ENCODE measurements at regions not wholly inside any gene's neighbourhood (a gene's known extent, or its start where the extent isn't known, plus 50 kb on each side); places are given as distances from the start of the nearest gene placed in this dataset.

DNA sequence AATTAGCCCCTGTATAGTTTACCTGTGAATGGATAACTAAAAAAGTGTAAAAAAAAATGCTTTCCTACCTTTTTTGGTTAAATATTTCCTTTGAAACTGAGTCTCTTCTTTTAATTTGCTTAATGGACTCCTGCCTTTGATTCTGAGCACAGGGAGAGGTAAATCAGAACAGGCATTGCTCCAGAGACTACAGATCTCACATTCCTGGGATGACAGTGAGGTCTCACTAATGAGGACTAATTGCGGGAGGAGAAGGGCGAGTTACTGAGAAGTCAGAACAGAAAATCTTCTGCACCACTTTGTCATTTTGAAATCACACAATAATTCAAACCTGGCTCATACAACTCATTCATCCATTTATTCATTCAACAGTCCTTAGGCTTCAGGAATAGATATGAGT, 437.0 kb upstream of the ASIC2 start:
- TF ChIP-seq, protein P1, sequence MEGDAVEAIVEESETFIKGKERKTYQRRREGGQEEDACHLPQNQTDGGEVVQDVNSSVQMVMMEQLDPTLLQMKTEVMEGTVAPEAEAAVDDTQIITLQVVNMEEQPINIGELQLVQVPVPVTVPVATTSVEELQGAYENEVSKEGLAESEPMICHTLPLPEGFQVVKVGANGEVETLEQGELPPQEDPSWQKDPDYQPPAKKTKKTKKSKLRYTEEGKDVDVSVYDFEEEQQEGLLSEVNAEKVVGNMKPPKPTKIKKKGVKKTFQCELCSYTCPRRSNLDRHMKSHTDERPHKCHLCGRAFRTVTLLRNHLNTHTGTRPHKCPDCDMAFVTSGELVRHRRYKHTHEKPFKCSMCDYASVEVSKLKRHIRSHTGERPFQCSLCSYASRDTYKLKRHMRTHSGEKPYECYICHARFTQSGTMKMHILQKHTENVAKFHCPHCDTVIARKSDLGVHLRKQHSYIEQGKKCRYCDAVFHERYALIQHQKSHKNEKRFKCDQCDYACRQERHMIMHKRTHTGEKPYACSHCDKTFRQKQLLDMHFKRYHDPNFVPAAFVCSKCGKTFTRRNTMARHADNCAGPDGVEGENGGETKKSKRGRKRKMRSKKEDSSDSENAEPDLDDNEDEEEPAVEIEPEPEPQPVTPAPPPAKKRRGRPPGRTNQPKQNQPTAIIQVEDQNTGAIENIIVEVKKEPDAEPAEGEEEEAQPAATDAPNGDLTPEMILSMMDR (IDR thresholded peaks at IDR 0.05; ENCODE audit: partially characterized antibody, unreplicated experiment) = no peak
- H3K27ac Mint-ChIP-seq (ENCODE audit: unreplicated experiment) = no peak overlapping the region
- H3K36me3 Mint-ChIP-seq (ENCODE audit: unreplicated experiment) = no peaks in the 10 kb centered on the region
- H3K4me1 Mint-ChIP-seq (ENCODE audit: low read depth, unreplicated experiment) = no peaks in the 10 kb centered on the region
- H3K27me3 Mint-ChIP-seq (ENCODE audit: unreplicated experiment) = peaks cover 2% of the 10 kb centered on the region
- no peak overlapping the region for H3K4me3 Mint-ChIP-seq (ENCODE audit: unreplicated experiment)
- H3K9me3 Mint-ChIP-seq (ENCODE audit: unreplicated experiment) = no peaks in the 10 kb centered on the region
- DNase-seq = no peak

GRCh38 chr17:33732116-33732515, 439.0 kb upstream of the ASIC2 start:
- no peaks in the 10 kb centered on the region for H3K9me3 Mint-ChIP-seq (ENCODE audit: unreplicated experiment)
- no peak overlapping the region for H3K27ac Mint-ChIP-seq (ENCODE audit: unreplicated experiment)
- no peaks in the 10 kb centered on the region for H3K36me3 Mint-ChIP-seq (ENCODE audit: unreplicated experiment)
- DNase-seq = no peak
- H3K4me3 Mint-ChIP-seq (ENCODE audit: unreplicated experiment) = no peak overlapping the region
- no peaks in the 10 kb centered on the region for H3K4me1 Mint-ChIP-seq (ENCODE audit: low read depth, unreplicated experiment)
- TF ChIP-seq, protein P1 (IDR thresholded peaks at IDR 0.05; ENCODE audit: partially characterized antibody, unreplicated experiment) = no peak
- H3K27me3 Mint-ChIP-seq (ENCODE audit: unreplicated experiment) = peaks cover 2% of the 10 kb centered on the region

DNA sequence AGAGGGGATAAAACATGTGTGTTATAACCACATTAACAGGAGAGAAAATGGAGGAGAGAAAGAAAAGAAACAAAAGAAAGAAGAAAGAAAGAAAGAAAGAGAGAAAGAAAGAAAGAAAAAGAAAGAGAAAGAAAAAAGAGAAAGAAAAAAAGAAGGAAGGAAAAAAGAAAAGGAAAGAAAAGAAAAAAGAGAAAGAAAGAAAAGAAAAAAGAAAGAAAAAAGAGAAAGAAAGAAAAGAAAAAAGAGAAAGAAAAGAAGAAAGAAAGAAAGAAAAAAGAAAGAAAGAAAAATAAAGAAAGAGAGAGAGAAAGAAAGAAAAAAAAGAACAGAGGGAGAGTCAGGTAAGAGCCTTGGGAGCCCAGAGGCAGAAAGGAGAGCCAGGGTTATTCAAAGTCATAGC, 446.6 kb upstream of the ASIC2 start:
- H3K36me3 Mint-ChIP-seq (ENCODE audit: unreplicated experiment) = no peaks in the 10 kb centered on the region
- TF ChIP-seq, protein P1 (IDR thresholded peaks at IDR 0.05; ENCODE audit: partially characterized antibody, unreplicated experiment) = no peak
- DNase-seq = no peak
- H3K9me3 Mint-ChIP-seq (ENCODE audit: unreplicated experiment) = no peaks in the 10 kb centered on the region
- H3K4me3 Mint-ChIP-seq (ENCODE audit: unreplicated experiment) = no peak overlapping the region
- H3K27me3 Mint-ChIP-seq (ENCODE audit: unreplicated experiment) = no peaks in the 10 kb centered on the region
- H3K4me1 Mint-ChIP-seq (ENCODE audit: low read depth, unreplicated experiment) = no peaks in the 10 kb centered on the region
- H3K27ac Mint-ChIP-seq (ENCODE audit: unreplicated experiment) = no peak overlapping the region

DNA sequence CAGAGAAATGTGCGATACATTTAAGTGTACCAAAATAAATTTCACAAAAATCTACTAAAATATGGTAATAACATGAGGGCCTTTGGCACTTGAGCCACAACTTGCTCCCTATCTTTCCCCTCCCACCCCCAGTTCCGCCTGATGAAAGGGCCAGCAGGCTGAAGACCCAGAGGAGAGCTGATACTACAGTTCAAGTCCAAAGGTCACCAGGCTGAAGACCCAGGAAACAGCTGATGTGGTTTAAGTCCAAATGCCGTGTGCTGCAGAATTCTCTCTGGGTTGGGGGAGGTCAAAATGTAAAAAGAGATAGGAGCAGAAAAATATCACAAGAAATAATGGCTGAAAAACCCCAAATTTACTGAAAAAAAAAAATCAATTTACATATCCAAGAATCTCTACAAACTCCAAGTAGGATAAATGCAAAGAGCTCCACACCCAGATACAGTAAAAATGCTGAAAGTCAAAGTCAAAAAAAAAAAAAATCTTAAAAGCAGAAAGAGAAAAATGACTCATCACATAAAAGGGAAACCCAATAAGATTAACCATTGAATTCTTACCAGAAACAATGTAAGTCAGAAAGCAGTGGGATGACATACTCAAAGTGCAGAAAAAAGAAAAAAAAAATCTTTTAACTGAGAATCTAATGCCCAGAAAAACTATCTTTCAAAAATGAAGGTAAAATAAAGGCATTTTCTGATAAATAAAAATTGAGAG, 452.1 kb upstream of the ASIC2 start:
- peaks cover 3% of the 10 kb centered on the region for H3K4me1 Mint-ChIP-seq (ENCODE audit: low read depth, unreplicated experiment)
- H3K9me3 Mint-ChIP-seq (ENCODE audit: unreplicated experiment) = no peaks in the 10 kb centered on the region
- no peak overlapping the region for H3K27ac Mint-ChIP-seq (ENCODE audit: unreplicated experiment)
- no peak for DNase-seq
- H3K4me3 Mint-ChIP-seq (ENCODE audit: unreplicated experiment) = no peak overlapping the region
- H3K36me3 Mint-ChIP-seq (ENCODE audit: unreplicated experiment) = no peaks in the 10 kb centered on the region
- no peaks in the 10 kb centered on the region for H3K27me3 Mint-ChIP-seq (ENCODE audit: unreplicated experiment)
- TF ChIP-seq, protein P1 (IDR thresholded peaks at IDR 0.05; ENCODE audit: partially characterized antibody, unreplicated experiment) = no peak

DNA sequence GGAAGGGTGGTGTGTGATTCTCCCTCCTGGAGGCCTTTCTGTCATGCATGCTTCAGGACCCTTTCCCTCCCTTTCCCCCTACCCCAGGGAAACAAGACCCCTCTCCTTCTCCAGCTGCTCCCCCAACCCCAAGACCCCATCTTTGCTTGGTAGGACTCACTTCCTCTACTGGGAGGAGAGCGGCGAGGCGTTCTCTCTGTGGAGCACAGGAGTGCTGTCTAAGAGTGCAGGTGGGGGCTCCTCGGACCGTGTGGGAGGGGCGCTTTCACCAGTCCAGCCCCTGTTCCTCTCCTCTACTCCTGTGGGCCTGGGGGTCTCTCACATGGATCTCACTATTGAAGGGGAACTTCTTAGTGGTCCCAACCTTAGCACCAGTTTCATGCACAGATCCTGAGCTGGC, 456.1 kb upstream of the ASIC2 start:
- Mint-ChIP-seq H3K4me1 (ENCODE audit: low read depth, unreplicated experiment) (peaks cover 21% of the 10 kb centered on the region), H3K27ac (ENCODE audit: unreplicated experiment) (no peak overlapping the region), H3K27me3 (ENCODE audit: unreplicated experiment) (peaks cover 2% of the 10 kb centered on the region), H3K4me3 (ENCODE audit: unreplicated experiment) (no peak overlapping the region), H3K36me3 (ENCODE audit: unreplicated experiment) (no peaks in the 10 kb centered on the region), H3K9me3 (ENCODE audit: unreplicated experiment) (peaks cover 3% of the 10 kb centered on the region)
- TF ChIP-seq, protein P1 (IDR thresholded peaks at IDR 0.05; ENCODE audit: partially characterized antibody, unreplicated experiment) = no peak
- DNase-seq = no peak

Data from glutamatergic neuron (in vitro differentiated cells).